NCI-H460 (cell line): ENCODE measurements at regions not wholly inside any gene's neighbourhood (a gene's known extent, or its start where the extent isn't known, plus 50 kb on each side); places are given as distances from the start of the nearest gene placed in this dataset.

Experiments used
- DNase-seq: peaks from one replicate; pipeline ENCODE4 v3.0.0-alpha.2; 2016; ENCODE audit warnings: low read depth; ENCODE audit errors: extremely low read depth

GRCh38 chr18:55093808-55094207 is 134.5 kb upstream of the CCDC68 start:
- DNase-seq, result no peak

DNA sequence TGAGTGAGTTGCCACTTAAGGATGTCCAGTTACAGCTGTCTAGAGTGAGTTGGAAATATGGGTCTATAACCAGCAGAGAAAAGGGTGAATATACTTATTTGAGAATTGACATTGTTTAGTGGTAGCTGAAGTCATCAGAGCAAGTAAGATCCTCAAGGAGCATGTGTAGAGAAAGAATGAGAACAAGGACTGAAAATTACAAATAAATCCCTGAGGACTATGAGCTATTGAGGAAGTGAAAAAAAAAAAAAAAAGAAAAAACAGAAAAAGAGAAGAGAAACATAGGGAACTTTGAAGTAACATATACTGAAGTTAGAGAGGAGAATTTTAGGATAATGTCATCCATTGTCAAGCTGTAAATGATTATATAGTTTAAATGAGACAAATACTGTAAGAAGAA is 134.0 kb upstream of the CCDC68 start:
- no peak for DNase-seq

DNA sequence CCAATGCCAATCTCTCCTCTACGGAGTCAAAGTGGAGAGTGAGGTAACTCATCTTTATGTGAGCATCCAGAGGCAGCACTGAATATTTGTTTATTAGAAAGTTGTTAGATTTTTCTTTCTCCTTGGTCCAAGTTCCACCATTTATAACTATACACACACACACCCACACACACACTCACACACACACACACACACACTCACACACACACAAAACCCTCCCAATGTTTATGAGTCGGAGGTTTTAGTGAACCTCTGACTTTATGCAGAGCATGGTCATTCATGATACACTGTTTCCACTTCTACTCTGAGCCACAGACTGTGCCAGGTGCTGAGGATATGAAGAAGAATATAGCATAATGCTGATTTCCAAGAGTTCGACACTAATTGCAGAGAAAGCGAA is 132.9 kb upstream of the CCDC68 start:
- DNase-seq, result no peak

GRCh38 chr18:55090564-55091188 is 131.4 kb upstream of the CCDC68 start:
- no peak for DNase-seq

DNA sequence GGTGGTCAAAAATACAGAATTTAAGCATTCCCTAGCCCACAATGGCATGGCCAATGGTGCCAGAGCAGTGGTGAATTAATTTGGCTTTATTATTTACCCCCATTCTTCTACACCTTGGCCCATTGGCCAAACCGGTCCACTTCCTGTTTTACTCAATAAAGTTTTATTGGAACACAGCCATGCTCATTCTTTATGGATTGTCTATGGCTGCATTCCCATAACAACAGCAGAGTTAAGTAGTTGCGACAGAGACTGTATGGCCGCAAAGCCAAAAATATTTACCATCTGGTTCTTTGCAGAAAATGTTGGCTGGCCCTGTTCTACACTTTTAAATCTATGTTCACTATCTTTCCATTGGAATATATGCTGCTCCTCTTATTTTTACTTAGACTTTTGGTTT is 130.3 kb upstream of the CCDC68 start:
- DNase-seq, result no peak

DNA sequence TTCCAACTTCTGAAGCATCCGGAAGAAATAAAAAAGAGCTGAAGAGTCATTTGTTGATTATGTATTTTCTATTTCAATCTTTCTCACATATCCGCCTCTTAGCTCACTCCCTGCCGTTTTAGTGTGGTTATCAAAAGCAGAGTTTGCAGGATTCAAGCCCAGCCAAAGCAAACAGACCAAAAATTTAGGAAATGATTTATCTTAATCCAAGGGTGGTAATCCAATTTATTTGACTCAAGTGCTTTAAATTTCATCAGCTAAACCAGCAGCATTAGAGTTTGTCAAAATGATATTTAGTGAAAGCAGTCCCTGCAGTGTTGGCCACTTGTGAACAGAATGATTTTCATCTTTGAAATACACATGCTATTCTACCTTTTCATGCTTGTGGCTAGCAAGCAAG is 129.3 kb upstream of the CCDC68 start:
- no peak for DNase-seq

DNA sequence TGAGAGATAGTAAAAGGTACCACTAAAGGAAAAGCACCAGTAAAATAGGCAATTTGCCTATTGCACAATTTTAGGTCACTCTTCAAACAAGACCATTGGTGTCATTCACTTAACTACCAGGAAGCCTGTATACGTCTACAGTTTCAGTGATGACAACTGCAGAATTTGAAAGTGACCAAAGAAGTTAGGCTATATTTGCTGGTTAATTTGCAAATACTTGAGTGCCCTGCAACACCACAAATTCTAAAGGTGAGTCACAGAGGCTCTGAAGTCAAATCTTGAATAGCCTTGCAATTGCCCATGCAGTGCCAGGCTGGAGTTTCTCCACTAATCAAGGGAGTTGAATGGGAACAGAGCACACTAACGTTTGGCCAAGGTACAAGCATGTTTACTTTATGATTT is 128.7 kb upstream of the CCDC68 start:
- no peak for DNase-seq

GRCh38 chr18:55086906-55087305 is 127.6 kb upstream of the CCDC68 start:
- DNase-seq, result no peak

DNA sequence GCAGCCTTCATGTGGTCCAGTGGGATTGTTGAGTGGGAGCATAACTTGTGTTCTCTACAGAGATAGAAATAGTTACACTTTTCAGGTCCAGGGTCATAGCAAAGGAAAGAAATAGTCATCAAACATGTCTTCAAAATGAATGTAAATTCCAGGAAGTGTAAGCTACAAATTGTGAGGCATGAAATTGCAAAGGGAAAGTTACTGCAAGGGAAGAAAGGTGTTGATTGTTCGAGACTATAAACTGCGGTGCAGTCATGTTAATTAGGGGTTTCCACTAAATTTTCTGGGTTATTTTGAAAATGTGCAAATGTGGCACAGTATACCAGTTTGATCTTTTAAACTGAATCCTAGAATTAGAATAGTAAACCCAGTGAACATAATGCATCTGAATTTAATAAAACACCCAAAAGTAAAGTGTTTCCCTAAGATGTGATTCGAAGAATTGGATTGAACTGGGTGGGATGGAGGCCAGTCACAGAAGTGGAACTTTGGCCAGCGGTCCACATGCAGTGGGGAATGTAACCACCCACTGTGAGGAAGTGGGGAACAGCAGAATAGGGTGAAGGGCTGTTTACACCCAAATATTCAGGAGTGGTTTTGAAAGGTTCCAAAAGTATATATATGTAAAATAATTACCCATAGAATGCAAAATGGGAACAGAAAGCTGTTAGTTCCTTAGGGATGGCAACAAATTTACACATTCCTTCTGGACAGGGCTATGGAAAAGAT is 126.5 kb upstream of the CCDC68 start:
- DNase-seq, result no peak

- DNase-seq, result no peak
Measured at GRCh38 chr18:55084550-55084949, 125.3 kb upstream of the CCDC68 start.

DNA sequence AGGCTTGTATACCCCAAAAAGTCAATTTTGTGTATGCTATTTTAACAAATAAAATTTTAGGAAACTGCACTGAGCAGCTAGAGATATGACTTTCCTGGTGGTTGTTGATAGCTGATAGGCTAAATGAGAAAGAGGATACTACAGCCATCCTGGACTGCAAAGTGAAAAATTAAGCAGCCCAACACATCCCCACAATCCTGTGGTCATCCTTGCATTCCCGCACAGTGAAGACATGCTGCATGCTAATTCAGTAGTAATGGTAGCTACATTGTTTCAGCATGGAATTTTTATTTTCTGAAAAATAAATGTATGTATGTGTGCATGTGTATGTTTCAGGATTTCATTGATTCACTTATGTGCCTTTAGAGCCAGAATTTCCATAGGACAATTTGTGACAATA is 124.2 kb upstream of the CCDC68 start:
- DNase-seq, result no peak

DNA sequence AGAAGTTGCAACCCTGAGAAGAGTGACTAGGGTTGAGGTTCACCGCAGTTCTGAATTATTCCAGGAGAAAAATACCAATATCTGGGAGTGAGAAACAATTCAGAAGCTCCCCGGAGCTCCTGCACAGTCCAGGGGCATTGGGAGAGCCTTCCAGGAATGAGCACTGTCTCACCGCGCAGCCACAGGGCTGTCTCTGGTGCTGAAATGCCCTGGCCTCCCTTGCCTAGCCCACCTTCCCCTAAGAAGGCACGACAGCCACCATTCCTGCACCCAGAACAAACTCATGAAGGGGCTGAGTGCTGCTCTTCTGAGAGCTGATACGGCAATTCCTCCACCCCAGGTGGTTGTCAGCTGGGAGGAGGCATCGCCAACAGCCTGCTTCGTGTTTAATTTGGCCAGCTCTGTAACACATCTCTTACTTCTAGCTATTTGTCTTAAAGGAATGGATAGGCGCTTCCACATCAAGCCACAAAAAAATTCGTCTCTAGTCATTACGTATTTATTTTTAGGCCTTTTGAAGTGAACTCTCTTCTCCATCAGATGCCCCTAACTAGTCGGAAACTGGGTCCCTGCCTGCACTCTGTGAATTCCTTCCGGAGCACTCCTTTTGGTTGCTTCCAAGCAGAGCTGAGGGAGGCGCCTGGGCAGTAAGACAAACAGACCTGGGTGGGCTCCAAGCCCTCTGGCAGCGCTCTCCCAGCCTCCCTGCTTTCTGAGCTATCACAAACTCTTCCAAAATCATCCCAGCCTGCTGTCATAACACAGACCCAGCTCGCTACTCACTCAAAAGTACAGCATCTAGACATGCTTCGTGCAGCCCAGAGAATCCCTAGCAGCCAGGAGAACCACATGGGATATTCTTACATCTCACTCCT is 120.5 kb upstream of the CCDC68 start:
- no peak for DNase-seq

- DNase-seq, result no peak
Measured at GRCh38 chr18:55079067-55079466, 119.8 kb upstream of the CCDC68 start.

DNA sequence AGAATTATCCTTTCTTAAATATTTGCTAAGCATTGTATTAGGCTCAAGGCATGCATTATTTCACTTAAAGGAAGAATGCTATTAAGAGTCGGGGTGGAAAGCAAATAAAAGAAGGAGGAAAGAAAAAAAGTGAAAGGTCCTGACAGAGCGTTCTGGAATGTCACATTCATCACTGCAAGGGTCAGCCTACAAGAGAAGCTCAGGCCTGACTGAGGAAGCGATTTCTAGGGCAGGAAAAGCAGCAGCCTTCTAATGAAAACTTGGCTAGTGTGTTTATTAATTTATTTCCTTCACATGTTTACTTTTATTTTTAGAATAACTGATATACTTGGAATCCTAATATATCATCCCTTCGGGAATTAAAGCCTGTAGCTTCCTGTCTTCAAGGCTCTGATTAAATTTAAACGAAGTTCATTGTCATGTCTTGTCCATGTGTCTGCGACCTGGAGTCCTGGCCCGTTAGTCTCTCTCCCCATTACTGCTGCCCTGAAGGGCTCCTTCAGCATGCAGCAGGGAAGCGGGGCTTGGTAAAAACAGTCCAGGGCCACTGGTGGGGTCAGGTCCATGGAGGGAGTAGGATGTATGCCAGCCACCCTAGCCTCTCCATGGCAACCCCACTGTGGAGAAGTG is 119.2 kb upstream of the CCDC68 start:
- no peak for DNase-seq

GRCh38 chr18:55076643-55077218 is 117.5 kb upstream of the CCDC68 start:
- no peak for DNase-seq

DNA sequence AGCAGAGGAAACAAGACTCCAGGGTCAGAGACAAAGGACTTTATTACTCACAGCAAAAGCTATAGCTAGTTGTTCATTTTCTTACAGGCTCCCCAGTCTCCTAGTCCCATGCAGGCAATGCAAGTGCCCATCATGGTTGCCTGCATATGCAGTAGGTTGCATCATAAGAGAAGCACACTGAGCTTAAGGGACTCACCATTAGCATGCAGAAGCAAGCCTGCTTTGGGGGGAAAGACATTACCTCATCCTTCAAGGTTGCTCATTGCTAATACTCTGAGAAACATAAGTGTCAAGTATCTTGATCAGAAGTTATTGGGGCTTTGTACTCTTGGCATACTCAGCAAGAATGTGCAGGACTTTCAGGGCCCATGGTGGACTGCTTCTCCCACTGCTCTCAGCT is 114.6 kb upstream of the CCDC68 start:
- no peak for DNase-seq

GRCh38 chr18:55073116-55073515 is 113.9 kb upstream of the CCDC68 start:
- DNase-seq, result no peak

GRCh38 chr18:55072698-55073097 is 113.4 kb upstream of the CCDC68 start:
- no peak for DNase-seq

- no peak for DNase-seq
Measured at GRCh38 chr18:55072181-55072580, 112.9 kb upstream of the CCDC68 start.

GRCh38 chr18:55069497-55069896 is 110.2 kb upstream of the CCDC68 start:
- no peak for DNase-seq

GRCh38 chr18:55064760-55065159 is 105.5 kb upstream of the CCDC68 start:
- DNase-seq, result no peak
